PC-3 (cell line): ENCODE measurements at regions not wholly inside any gene's neighbourhood (a gene's known extent, or its start where the extent isn't known, plus 50 kb on each side); places are given as distances from the start of the nearest gene placed in this dataset.
A peak's percentile ranks its signal among the peaks of the same experiment; 100 is the strongest.
"Not testable (repeated sequence)": the region's sequence is repeated elsewhere in the genome, so short reads cannot be mapped to it uniquely, and the experiment has no call there.

ENCODE experiments used
- ATAC-seq: fragments of 200-7000 bp; cut with Tn5 transposase; 2 replicates; pipeline ENCODE4 v1.9.1; 2020; ENCODE audit warnings: mild to moderate bottlenecking, moderate library complexity
- BruUV-seq: library from RNA; stranded (reverse); fragments of 400-500 nt; replicated peaks from 2 replicates; lab custom pipeline; 2021; lab: Mats Ljungman, UMichigan
- CTCF ChIA-PET: fragments of 300-600 bp; sonication (Branson Sonifier 250); formaldehyde crosslinking; loops from one replicate; lab custom pipeline; 2022; ENCODE audit warnings: antibody characterized with exemption; lab: Charles Lee
- POLR2A ChIA-PET: fragments of 300-600 bp; sonication (Branson Sonifier 250); formaldehyde crosslinking; loops from one replicate; lab custom pipeline; 2022; ENCODE audit warnings: antibody characterized with exemption; ENCODE audit not compliant: unreplicated experiment; lab: Charles Lee
- DNase-seq: peaks from one replicate; pipeline ENCODE4 v3.0.0-alpha.2; 2015
- H2AFZ ChIP-seq: fragments of 300-600 bp; sonication (generic); 2 replicates; pipeline ENCODE4 v1.6.0; 2016; ENCODE audit warnings: antibody characterized with exemption, low read length
- H3F3A ChIP-seq: fragments of 300-600 bp; sonication (generic); one replicate; pipeline ENCODE4 v1.6.0; 2017; ENCODE audit warnings: antibody characterized with exemption, low read length, control low read depth, mild to moderate bottlenecking; ENCODE audit not compliant: unreplicated experiment
- H3K27ac ChIP-seq: fragments of 300-600 bp; sonication (generic); 2 replicates; pipeline ENCODE4 v1.5.1; 2016; ENCODE audit warnings: mild to moderate bottlenecking, low read length
- H3K27me3 ChIP-seq: fragments of 300-600 bp; sonication (generic); 2 replicates; pipeline ENCODE4 v1.6.1; 2016; ENCODE audit warnings: low read length, mixed read lengths
- H3K36me3 ChIP-seq: fragments of 300-600 bp; sonication (generic); 2 replicates; pipeline ENCODE4 v1.6.1; 2016; ENCODE audit warnings: low read depth, mixed run types, low read length, mixed read lengths
- H3K4me1 ChIP-seq: fragments of 300-600 bp; sonication (generic); 2 replicates; pipeline ENCODE4 v1.5.1; 2016; ENCODE audit warnings: low read length; ENCODE audit not compliant: insufficient read depth
- H3K4me2 ChIP-seq: fragments of 300-600 bp; sonication (generic); 2 replicates; pipeline ENCODE4 v1.6.0; 2016; ENCODE audit warnings: low read length
- H3K4me3 ChIP-seq: fragments of 300-600 bp; sonication (generic); 2 replicates; pipeline ENCODE4 v1.5.1; 2016; ENCODE audit warnings: mild to moderate bottlenecking, low read length, mixed read lengths
- H3K79me2 ChIP-seq: fragments of 300-600 bp; sonication (generic); 2 replicates; pipeline ENCODE4 v1.6.1; 2017; ENCODE audit warnings: low read length, mixed read lengths
- H3K9ac ChIP-seq: fragments of 300-600 bp; sonication (generic); 2 replicates; pipeline ENCODE4 v1.6.0; 2016; ENCODE audit warnings: mild to moderate bottlenecking, low read length
- H3K9me2 ChIP-seq: fragments of 300-600 bp; sonication (generic); replicated peaks from 2 replicates; pipeline ENCODE4 v1.6.1; 2016; ENCODE audit warnings: mixed run types, low read length, mixed read lengths
- H3K9me3 ChIP-seq: fragments of 300-600 bp; sonication (generic); 2 replicates; pipeline ENCODE4 v1.6.1; 2016; ENCODE audit warnings: low read length, mixed read lengths
- H4K20me1 ChIP-seq: fragments of 300-600 bp; sonication (generic); 2 replicates; pipeline ENCODE4 v1.6.1; 2016; ENCODE audit warnings: low read length, mixed read lengths
- EZH2 ChIP-seq: fragments of 300-600 bp; sonication (generic); IDR thresholded peaks from one replicate; pipeline ENCODE4 v1.6.1; 2017; ENCODE audit warnings: antibody characterized with exemption, mild to moderate bottlenecking, low read length; ENCODE audit not compliant: unreplicated experiment
- EZH2phosphoT487 ChIP-seq: fragments of 300-600 bp; sonication (generic); IDR thresholded peaks from 2 replicates; pipeline ENCODE4 v1.6.1; 2018; ENCODE audit warnings: mild to moderate bottlenecking, antibody characterized with exemption, low read length, borderline replicate concordance
- intact Hi-C: fragments of 100-400 bp; cut with micrococcal nuclease; formaldehyde crosslinking; loops from 2 replicates; pipeline ENCODE4 v1.9.0; 2023
- TF ChIP-seq, protein P1 (sequence below): fragments of 300-600 bp; sonication (generic); conservative IDR thresholded peaks from 2 replicates; pipeline ENCODE4 v1.5.1; 2017; ENCODE audit warnings: antibody characterized with exemption, low read depth, mild to moderate bottlenecking, low read length

DNA sequence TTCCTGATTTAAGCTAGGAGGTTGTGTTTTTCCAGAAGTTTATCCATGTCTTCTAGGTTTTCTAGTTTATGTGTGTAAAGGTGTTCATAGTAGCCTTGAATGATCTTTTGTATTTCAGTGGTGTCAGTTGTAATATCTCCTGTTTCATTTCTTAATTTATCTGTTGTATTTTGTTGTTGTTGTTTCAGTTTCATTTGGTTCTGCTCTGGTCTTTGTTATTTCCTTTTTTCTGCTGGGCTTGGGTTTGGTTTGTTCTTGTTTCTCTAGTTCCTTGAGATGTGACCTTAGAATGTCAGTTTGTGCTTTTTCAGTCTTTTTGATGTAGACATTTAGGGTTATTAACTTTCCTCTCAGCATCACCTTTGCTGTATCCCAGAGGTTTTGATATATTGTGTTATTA is 62.8 kb downstream of the SCP2D1 start:
- H3K27ac ChIP-seq, H3K4me2 ChIP-seq, H4K20me1 ChIP-seq, H3K9me3 ChIP-seq, H3K4me3 ChIP-seq, H3F3A ChIP-seq, BruUV-seq, H3K27me3 ChIP-seq, H3K36me3 ChIP-seq, ATAC-seq, intact Hi-C loops, CTCF ChIA-PET, H3K9me2 ChIP-seq, POLR2A ChIA-PET, H2AFZ ChIP-seq, H3K79me2 ChIP-seq, H3K9ac ChIP-seq, DNase-seq: not testable (repeated sequence)
- peaks cover 18% of the 10 kb centered on the region for H3K4me1 ChIP-seq

DNA sequence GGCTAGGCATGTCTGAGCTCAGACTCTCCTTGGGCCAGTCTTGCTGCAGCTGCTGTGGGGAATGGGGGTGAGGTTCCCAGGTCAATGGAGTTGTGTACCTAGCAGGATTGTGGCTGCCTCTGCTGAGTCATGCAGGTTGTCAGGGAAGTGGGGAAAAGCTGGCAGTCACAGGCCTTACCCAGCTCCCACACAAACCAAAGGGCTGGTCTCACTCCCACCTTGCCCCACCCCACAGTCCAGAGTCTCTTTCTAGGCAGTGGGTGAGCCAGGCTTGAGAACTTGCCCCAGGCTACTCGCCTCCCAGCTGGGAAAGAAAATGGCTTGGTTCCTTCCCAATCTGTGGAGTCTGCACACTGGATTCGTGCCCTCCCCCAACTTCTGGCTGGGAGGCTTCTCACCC is 65.7 kb downstream of the SCP2D1 start:
- Histone ChIP-seq H4K20me1 (no peaks in the 10 kb centered on the region), H3K9me2 (no peaks in the 10 kb centered on the region), H3K79me2 (no peaks in the 10 kb centered on the region), H3K36me3 (no peaks in the 10 kb centered on the region), H2AFZ (peak overlapping the region; percentile 58; the same call in 1 of the 2 replicates), H3K9me3 (no peaks in the 10 kb centered on the region), H3F3A (no peaks in the 10 kb centered on the region), H3K4me2 (peak overlapping the region; percentile 68), H3K4me3 (peak overlapping the region; percentile 46; the same call in 1 of the 2 replicates), H3K9ac (peak overlapping the region; percentile 62; the same call in 1 of the 2 replicates), H3K27ac (peak overlapping the region; percentile 91), H3K27me3 (no peaks in the 10 kb centered on the region), H3K4me1 (peaks cover 18% of the 10 kb centered on the region)
- BruUV-seq, result no TSS peak
- DNase-seq (peak; percentile 90), ATAC-seq (no peak)
- ChIA-PET POLR2A (no interaction called here), CTCF (no interaction called here)
- intact Hi-C loops, result no loop called here
- no peak for TF ChIP-seq EZH2phosphoT487
- TF ChIP-seq, protein P1, sequence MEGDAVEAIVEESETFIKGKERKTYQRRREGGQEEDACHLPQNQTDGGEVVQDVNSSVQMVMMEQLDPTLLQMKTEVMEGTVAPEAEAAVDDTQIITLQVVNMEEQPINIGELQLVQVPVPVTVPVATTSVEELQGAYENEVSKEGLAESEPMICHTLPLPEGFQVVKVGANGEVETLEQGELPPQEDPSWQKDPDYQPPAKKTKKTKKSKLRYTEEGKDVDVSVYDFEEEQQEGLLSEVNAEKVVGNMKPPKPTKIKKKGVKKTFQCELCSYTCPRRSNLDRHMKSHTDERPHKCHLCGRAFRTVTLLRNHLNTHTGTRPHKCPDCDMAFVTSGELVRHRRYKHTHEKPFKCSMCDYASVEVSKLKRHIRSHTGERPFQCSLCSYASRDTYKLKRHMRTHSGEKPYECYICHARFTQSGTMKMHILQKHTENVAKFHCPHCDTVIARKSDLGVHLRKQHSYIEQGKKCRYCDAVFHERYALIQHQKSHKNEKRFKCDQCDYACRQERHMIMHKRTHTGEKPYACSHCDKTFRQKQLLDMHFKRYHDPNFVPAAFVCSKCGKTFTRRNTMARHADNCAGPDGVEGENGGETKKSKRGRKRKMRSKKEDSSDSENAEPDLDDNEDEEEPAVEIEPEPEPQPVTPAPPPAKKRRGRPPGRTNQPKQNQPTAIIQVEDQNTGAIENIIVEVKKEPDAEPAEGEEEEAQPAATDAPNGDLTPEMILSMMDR, result no peak
- TF ChIP-seq EZH2, result no peak

DNA sequence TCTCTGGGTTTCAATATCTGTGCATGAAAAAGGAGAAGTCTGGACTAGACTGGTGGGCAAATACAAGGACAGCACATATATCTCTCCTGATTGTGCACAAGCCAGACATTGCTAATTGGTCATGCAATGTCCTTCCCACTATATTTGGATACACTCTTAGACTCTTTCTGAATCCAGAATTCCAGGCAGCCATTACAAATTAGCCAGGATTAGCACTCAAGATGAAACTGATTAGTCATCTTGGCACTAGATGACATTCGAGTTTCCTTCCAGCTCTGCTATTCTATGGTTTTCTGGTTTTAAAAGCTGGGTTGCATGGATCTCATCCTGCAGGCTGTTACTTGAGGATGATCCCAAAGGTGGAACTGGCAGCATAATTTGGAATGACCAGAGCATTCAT is 73.2 kb downstream of the SCP2D1 start:
- ChIA-PET POLR2A (no interaction called here), CTCF (no interaction called here)
- no peak overlapping the region for H3K4me2 ChIP-seq
- no TSS peak for BruUV-seq
- H3K27ac ChIP-seq, result no peak overlapping the region
- intact Hi-C loops, result no loop called here
- DNase-seq, result no peak
- H3K4me1 ChIP-seq, result no peaks in the 10 kb centered on the region
- no peaks in the 10 kb centered on the region for H3F3A ChIP-seq
- no peaks in the 10 kb centered on the region for H3K36me3 ChIP-seq
- ATAC-seq, result no peak
- H3K9me2 ChIP-seq, result no peaks in the 10 kb centered on the region
- peaks cover 19% of the 10 kb centered on the region for H3K27me3 ChIP-seq
- H3K9me3 ChIP-seq, result no peaks in the 10 kb centered on the region
- no peaks in the 10 kb centered on the region for H3K79me2 ChIP-seq
- no peak overlapping the region for H2AFZ ChIP-seq
- no peaks in the 10 kb centered on the region for H4K20me1 ChIP-seq
- no peak overlapping the region for H3K9ac ChIP-seq
- no peak for TF ChIP-seq EZH2phosphoT487
- no peak for TF ChIP-seq EZH2
- TF ChIP-seq, protein P1, result no peak
- no peak overlapping the region for H3K4me3 ChIP-seq
